ENCODE measurements at regions not wholly inside any gene's neighbourhood (a gene's known extent, or its start where the extent isn't known, plus 50 kb on each side); places are given as distances from the start of the nearest gene placed in this dataset.

GRCh38 chr11:69231466-69232018 is 62.4 kb upstream of the MYEOV start:
- DNase-seq (ENCODE audit: low read depth) = no peak
- no peak overlapping the region for H3K4me3 ChIP-seq (ENCODE audit: control insufficient read depth, low read depth, low read length)
- TF ChIP-seq CTCF (IDR thresholded peaks at IDR 0.05; ENCODE audit: control insufficient read depth, insufficient read depth, low read depth, low read length, missing control alignments) = no peak

GRCh38 chr11:69232821-69233743 is 60.9 kb upstream of the MYEOV start:
- H3K4me3 ChIP-seq (ENCODE audit: control insufficient read depth, low read depth, low read length) = no peak overlapping the region
- TF ChIP-seq CTCF (IDR thresholded peaks at IDR 0.05; ENCODE audit: control insufficient read depth, insufficient read depth, low read depth, low read length, missing control alignments) = no peak
- no peak for DNase-seq (ENCODE audit: low read depth)

- no peak for DNase-seq (ENCODE audit: low read depth)
- no peak for TF ChIP-seq CTCF (IDR thresholded peaks at IDR 0.05; ENCODE audit: control insufficient read depth, insufficient read depth, low read depth, low read length, missing control alignments)
- no peak overlapping the region for H3K4me3 ChIP-seq (ENCODE audit: control insufficient read depth, low read depth, low read length)
Measured at GRCh38 chr11:69233744-69234570, 60.0 kb upstream of the MYEOV start.

- no peak for DNase-seq (ENCODE audit: low read depth)
- no peak for TF ChIP-seq CTCF (IDR thresholded peaks at IDR 0.05; ENCODE audit: control insufficient read depth, insufficient read depth, low read depth, low read length, missing control alignments)
- no peak overlapping the region for H3K4me3 ChIP-seq (ENCODE audit: control insufficient read depth, low read depth, low read length)
Measured at GRCh38 chr11:69234740-69235710, 58.9 kb upstream of the MYEOV start.

- DNase-seq (ENCODE audit: low read depth) = no peak
- TF ChIP-seq CTCF (IDR thresholded peaks at IDR 0.05; ENCODE audit: control insufficient read depth, insufficient read depth, low read depth, low read length, missing control alignments) = no peak
- H3K4me3 ChIP-seq (ENCODE audit: control insufficient read depth, low read depth, low read length) = no peak overlapping the region
Measured at GRCh38 chr11:69238573-69239351, 55.2 kb upstream of the MYEOV start.
